ENCODE measurements at regions not wholly inside any gene's neighbourhood (a gene's known extent, or its start where the extent isn't known, plus 50 kb on each side); places are given as distances from the start of the nearest gene placed in this dataset.

GRCh38 chr16:7116734-7117133 lies 215.9 kb upstream of the RBFOX1 start:
- Histone ChIP-seq H3K9me3 (replicated peaks; ENCODE audit: control insufficient read depth, insufficient read depth, low read length) (peaks cover 6% of the 10 kb centered on the region), H3K9me1 (replicated peaks; ENCODE audit: control insufficient read depth, extremely low read depth, insufficient read depth, low read length) (no peaks in the 10 kb centered on the region), H3K9ac (replicated peaks; ENCODE audit: extremely low read depth, insufficient read depth, low read length) (no peak overlapping the region), H3K4me1 (ENCODE audit: control insufficient read depth, extremely low read depth, insufficient read depth, low read length) (no peaks in the 10 kb centered on the region), H3K4me2 (ENCODE audit: insufficient read depth, low read length) (no peak overlapping the region), H3K36me3 (ENCODE audit: control insufficient read depth in 2 of 2, extremely low read depth in 1 of 2, insufficient read depth in 2 of 2, low read length in 2 of 2) (no peaks in the 10 kb centered on the region), H2AFZ (ENCODE audit: low read depth, low read length) (no peak overlapping the region), H3K27ac (ENCODE audit: insufficient read depth, low read depth, low read length) (no peak overlapping the region), H3K4me3 (replicated peaks in 1 of 3; ENCODE audit: insufficient read depth in 1 of 3, low read depth in 1 of 3, low read length in 3 of 3) (no peak overlapping the region), H3K27me3 (ENCODE audit: control insufficient read depth in 2 of 2, insufficient read depth in 2 of 2, low read length in 2 of 2) (no peaks in the 10 kb centered on the region), H3K79me2 (ENCODE audit: control insufficient read depth, insufficient read depth, low read length) (no peaks in the 10 kb centered on the region), H4K20me1 (replicated peaks; ENCODE audit: control insufficient read depth, extremely low read depth, insufficient read depth, low read length) (no peaks in the 10 kb centered on the region)
- no peak for TF ChIP-seq MAX (IDR thresholded peaks at IDR 0.05; ENCODE audit: insufficient read depth, insufficient read length)
- TF ChIP-seq MYC (IDR thresholded peaks at IDR 0.05; ENCODE audit: low read depth, low read length) = no peak
- no peak for TF ChIP-seq POLR2AphosphoS5 (IDR thresholded peaks at IDR 0.05; ENCODE audit: insufficient read depth, low read depth, low read length)
- TF ChIP-seq JUN (IDR thresholded peaks at IDR 0.05; ENCODE audit: borderline replicate concordance, insufficient read depth, insufficient read length, low read depth) = no peak
- TF ChIP-seq CTCF (IDR thresholded peaks at IDR 0.05; ENCODE audit: extremely low read depth in 1 of 2, insufficient read depth in 1 of 2, low read depth in 1 of 2, low read length in 2 of 2) = no peak
- TF ChIP-seq POLR2A (IDR thresholded peaks at IDR 0.05; ENCODE audit: low read depth, low read length) = no peak
- TF ChIP-seq EZH2 (IDR thresholded peaks at IDR 0.05; ENCODE audit: borderline replicate concordance, low read depth, low read length, severe bottlenecking) = no peak
- no peak for TF ChIP-seq GATA2 (IDR thresholded peaks at IDR 0.05; ENCODE audit: insufficient read depth, insufficient read length, low read depth, low read length)
- no peak for TF ChIP-seq FOS (IDR thresholded peaks at IDR 0.05; ENCODE audit: borderline replicate concordance, insufficient read depth, low read length)
- FAIRE-seq (no peak), DNase-seq (ENCODE audit: low read depth, low spot score) (no peak)
- no TSS peak for BruUV-seq (replicated peaks)
- dilution Hi-C loops (cut with MboI; ENCODE audit: extremely low pct_ligation_motif_present, low sequenced_read_pairs) = no loop called here
- intact Hi-C loops (cut with micrococcal nuclease) = no loop called here
- POLR2A ChIA-PET = no interaction called here
- CTCF ChIA-PET = no interaction called here
